PC-9 (cell line): ENCODE measurements at regions not wholly inside any gene's neighbourhood (a gene's known extent, or its start where the extent isn't known, plus 50 kb on each side); places are given as distances from the start of the nearest gene placed in this dataset.

Source experiments
- BruUV-seq: library from RNA; stranded (reverse); fragments of 400-500 nt; replicated peaks from 2 replicates; lab custom pipeline; 2021; lab: Mats Ljungman, UMichigan
- CTCF ChIA-PET: fragments of 300-600 bp; sonication (Branson Sonifier 250); formaldehyde crosslinking; loops from one replicate; lab custom pipeline; 2022; ENCODE audit warnings: antibody characterized with exemption; lab: Charles Lee
- POLR2A ChIA-PET: fragments of 300-600 bp; sonication (Branson Sonifier 250); formaldehyde crosslinking; loops from one replicate; lab custom pipeline; 2022; ENCODE audit warnings: antibody characterized with exemption; ENCODE audit not compliant: unreplicated experiment; lab: Charles Lee
- DNase-seq, 2 experiments: peaks; one replicate each; pipeline versions ENCODE4 v3.0.0 to v3.0.0-alpha.2; 2015 to 2022; ENCODE audit warnings: mixed read lengths in 1 of 2
- H2AFZ ChIP-seq: fragments of 200-600 bp; sonication (generic); 2 replicates; pipeline ENCODE4 v1.8.1; 2017; ENCODE audit warnings: antibody characterized with exemption
- H3F3A ChIP-seq: fragments of 200-600 bp; sonication (generic); 2 replicates; pipeline ENCODE4 v1.8.1; 2017; ENCODE audit warnings: antibody characterized with exemption, mild to moderate bottlenecking, low read depth; ENCODE audit not compliant: insufficient read depth
- H3K27ac ChIP-seq: fragments of 200-600 bp; sonication (generic); 2 replicates; pipeline ENCODE4 v1.6.1; 2016; ENCODE audit warnings: mixed run types
- H3K27me3 ChIP-seq: fragments of 200-600 bp; sonication (generic); 2 replicates; pipeline ENCODE4 v1.6.1; 2016; ENCODE audit warnings: low read depth, mixed run types; ENCODE audit not compliant: insufficient read depth
- H3K36me3 ChIP-seq: fragments of 200-600 bp; sonication (generic); 2 replicates; pipeline ENCODE4 v1.6.1; 2016; ENCODE audit warnings: low read depth, mixed run types
- H3K4me1 ChIP-seq: fragments of 200-600 bp; sonication (generic); replicated peaks from 2 replicates; pipeline ENCODE4 v1.6.1; 2016; ENCODE audit warnings: mixed run types; ENCODE audit not compliant: insufficient read depth
- H3K4me2 ChIP-seq: fragments of 200-600 bp; sonication (generic); 2 replicates; pipeline ENCODE4 v1.6.1; 2017; ENCODE audit warnings: mixed run types
- H3K4me3 ChIP-seq: fragments of 200-600 bp; sonication (generic); 2 replicates; pipeline ENCODE4 v1.6.1; 2016; ENCODE audit warnings: mixed run types
- H3K79me2 ChIP-seq: fragments of 200-600 bp; sonication (generic); 2 replicates; pipeline ENCODE4 v1.6.1; 2017; ENCODE audit warnings: low read depth, mixed run types
- H3K9me2 ChIP-seq: fragments of 200-600 bp; sonication (generic); 2 replicates; pipeline ENCODE4 v1.8.1; 2017; ENCODE audit warnings: mild to moderate bottlenecking; ENCODE audit not compliant: insufficient read depth
- H3K9me3 ChIP-seq: fragments of 200-600 bp; sonication (generic); 2 replicates; pipeline ENCODE4 v1.8.1; 2016; ENCODE audit warnings: low read depth; ENCODE audit not compliant: insufficient read depth
- H4K20me1 ChIP-seq: fragments of 200-600 bp; sonication (generic); 2 replicates; pipeline ENCODE4 v1.8.1; 2017; ENCODE audit not compliant: insufficient read depth
- CTCF ChIP-seq: fragments of 200-600 bp; sonication (generic); conservative IDR thresholded peaks from 2 replicates; pipeline ENCODE4 v1.6.1; 2017; ENCODE audit warnings: mixed run types, antibody characterized with exemption, mild to moderate bottlenecking, moderate library complexity
- EZH2 ChIP-seq: fragments of 200-600 bp; sonication (generic); IDR thresholded peaks from 2 replicates; pipeline ENCODE4 v1.8.0; 2017; ENCODE audit warnings: antibody characterized with exemption, low read depth
- intact Hi-C: fragments of 100-400 bp; cut with micrococcal nuclease; formaldehyde crosslinking; loops from one replicate; pipeline ENCODE4 v1.10.0; 2022; ENCODE audit not compliant: unreplicated experiment

GRCh38 chr6:148179786-148180185 is 162.9 kb upstream of the SASH1 start:
- H3K4me3 ChIP-seq: no peak overlapping the region
- H3K4me2 ChIP-seq: no peak overlapping the region
- no peaks in the 10 kb centered on the region for H3K9me3 ChIP-seq
- DNase-seq: peak in 1 of 2 experiments; percentile 23
- H4K20me1 ChIP-seq: no peaks in the 10 kb centered on the region
- no peaks in the 10 kb centered on the region for H3K36me3 ChIP-seq
- no peak overlapping the region for H3K27ac ChIP-seq
- H3K4me1 ChIP-seq: no peaks in the 10 kb centered on the region
- ChIA-PET POLR2A (interaction anchor here (0.6 kb wide), 2 partner anchors 310 to 671 kb away, joined by 7 to 8 read pairs; partner anchors contain the start of gene SAMD5), CTCF (interaction anchor here (0.5 to 1.2 kb wide), 5 partner anchors 9 to 672 kb away, joined by 3 to 8 read pairs (median 3); no protein-coding TSS in a partner anchor)
- no TSS peak for BruUV-seq
- no peaks in the 10 kb centered on the region for H3K9me2 ChIP-seq
- no peaks in the 10 kb centered on the region for H3K27me3 ChIP-seq
- no peaks in the 10 kb centered on the region for H3F3A ChIP-seq
- H2AFZ ChIP-seq: no peak overlapping the region
- H3K79me2 ChIP-seq: no peaks in the 10 kb centered on the region
- intact Hi-C loops: no loop called here
- TF ChIP-seq EZH2 (no peak), CTCF (peak; percentile 71)

DNA sequence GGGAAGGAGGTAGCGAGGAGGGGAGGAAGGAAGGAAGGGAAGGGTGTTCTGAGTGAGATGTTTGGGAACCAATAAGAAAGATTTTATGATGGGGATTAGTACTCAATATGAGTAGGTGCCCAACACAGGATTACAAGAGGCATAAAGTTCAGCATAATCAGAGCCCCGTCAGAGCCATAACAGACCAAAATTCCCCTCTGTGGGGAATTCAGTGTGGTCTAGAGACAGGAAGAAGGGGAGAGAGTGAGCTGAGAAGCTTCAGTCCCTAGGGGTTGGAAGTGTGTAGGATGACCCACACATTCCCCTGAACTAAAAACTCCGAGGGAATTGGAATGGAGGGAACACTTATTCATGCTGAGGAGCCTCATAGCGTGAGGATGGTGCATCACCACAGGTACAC is 160.3 kb upstream of the SASH1 start:
- H3K9me2 ChIP-seq: no peaks in the 10 kb centered on the region
- ChIA-PET CTCF (no interaction called here), POLR2A (no interaction called here)
- H4K20me1 ChIP-seq: no peaks in the 10 kb centered on the region
- no peaks in the 10 kb centered on the region for H3K9me3 ChIP-seq
- BruUV-seq: no TSS peak
- no peak overlapping the region for H3K27ac ChIP-seq
- no peaks in the 10 kb centered on the region for H3K27me3 ChIP-seq
- TF ChIP-seq EZH2 (no peak), CTCF (no peak)
- H2AFZ ChIP-seq: no peak overlapping the region
- no peaks in the 10 kb centered on the region for H3K4me1 ChIP-seq
- H3F3A ChIP-seq: no peaks in the 10 kb centered on the region
- intact Hi-C loops: no loop called here
- no peak overlapping the region for H3K4me2 ChIP-seq
- no peaks in the 10 kb centered on the region for H3K36me3 ChIP-seq
- H3K4me3 ChIP-seq: no peak overlapping the region
- no peaks in the 10 kb centered on the region for H3K79me2 ChIP-seq
- no peak for DNase-seq

DNA sequence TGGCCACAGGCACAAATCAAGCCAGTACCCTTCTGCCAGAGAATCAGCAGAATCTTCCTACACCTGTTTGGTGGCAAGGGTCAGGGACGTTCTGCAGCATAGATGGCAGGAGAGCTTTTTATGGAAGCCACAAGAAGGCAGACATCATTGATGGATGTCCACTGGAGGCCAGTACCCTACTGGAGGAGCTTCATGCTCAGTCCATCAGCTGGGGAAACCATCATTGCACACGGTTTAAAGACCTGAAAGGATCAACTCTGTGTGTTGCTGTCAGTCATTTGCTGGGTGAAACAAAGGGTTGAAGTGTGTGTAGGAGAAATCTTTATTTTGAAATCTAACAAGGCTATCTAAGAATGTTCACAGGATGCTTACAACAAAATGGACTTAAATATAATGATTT is 158.9 kb upstream of the SASH1 start:
- no TSS peak for BruUV-seq
- no peak overlapping the region for H3K27ac ChIP-seq
- intact Hi-C loops: no loop called here
- H4K20me1 ChIP-seq: no peaks in the 10 kb centered on the region
- ChIA-PET CTCF (no interaction called here), POLR2A (no interaction called here)
- TF ChIP-seq EZH2 (no peak), CTCF (no peak)
- no peaks in the 10 kb centered on the region for H3K9me3 ChIP-seq
- H3K79me2 ChIP-seq: no peaks in the 10 kb centered on the region
- DNase-seq: no peak
- H3K36me3 ChIP-seq: no peaks in the 10 kb centered on the region
- H3F3A ChIP-seq: no peaks in the 10 kb centered on the region
- no peaks in the 10 kb centered on the region for H3K9me2 ChIP-seq
- no peak overlapping the region for H3K4me3 ChIP-seq
- no peaks in the 10 kb centered on the region for H3K27me3 ChIP-seq
- no peak overlapping the region for H2AFZ ChIP-seq
- H3K4me2 ChIP-seq: no peak overlapping the region
- no peaks in the 10 kb centered on the region for H3K4me1 ChIP-seq
